ENCODE measurements at regions not wholly inside any gene's neighbourhood (a gene's known extent, or its start where the extent isn't known, plus 50 kb on each side); places are given as distances from the start of the nearest gene placed in this dataset.

DNA sequence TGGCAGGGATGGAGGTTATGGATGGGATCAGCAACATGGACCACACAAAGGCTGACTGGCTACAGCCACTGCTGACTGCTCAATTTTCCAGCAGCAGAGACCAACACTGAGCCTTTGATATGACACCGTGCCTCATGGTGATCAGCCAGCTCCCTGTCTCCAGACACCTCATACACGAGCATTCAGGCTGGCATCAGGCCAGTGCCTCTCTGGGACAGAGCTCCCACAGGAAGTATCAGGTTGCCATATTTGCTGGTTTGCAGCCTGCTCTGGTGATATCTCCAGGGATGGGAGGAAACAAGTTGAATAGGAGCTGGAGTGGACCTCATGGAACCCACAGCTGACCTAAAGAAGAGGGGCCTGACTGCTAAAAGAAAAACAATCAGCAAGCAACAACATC, 471.2 kb upstream of the ATXN7L3B start:
- no peaks in the 10 kb centered on the region for H3K27me3 Mint-ChIP-seq (ENCODE audit: insufficient read depth, unreplicated experiment)
- intact Hi-C loops (cut with micrococcal nuclease) = no loop called here
- H3K9me3 Mint-ChIP-seq (ENCODE audit: unreplicated experiment) = peaks cover 18% of the 10 kb centered on the region
- H3K4me3 Mint-ChIP-seq (ENCODE audit: unreplicated experiment) = no peak overlapping the region
- ChIA-PET POLR2A (no interaction called here), CTCF (interaction anchor here (0.7 kb wide), 1 partner anchor 976 kb away, joined by 3 read pairs; no protein-coding TSS in a partner anchor)
- no TSS peak for BruUV-seq (replicated peaks)
- H3K4me1 Mint-ChIP-seq (ENCODE audit: insufficient read depth, unreplicated experiment) = no peaks in the 10 kb centered on the region
- no peak for DNase-seq (ENCODE audit: unreplicated experiment)
- TF ChIP-seq, protein P1, sequence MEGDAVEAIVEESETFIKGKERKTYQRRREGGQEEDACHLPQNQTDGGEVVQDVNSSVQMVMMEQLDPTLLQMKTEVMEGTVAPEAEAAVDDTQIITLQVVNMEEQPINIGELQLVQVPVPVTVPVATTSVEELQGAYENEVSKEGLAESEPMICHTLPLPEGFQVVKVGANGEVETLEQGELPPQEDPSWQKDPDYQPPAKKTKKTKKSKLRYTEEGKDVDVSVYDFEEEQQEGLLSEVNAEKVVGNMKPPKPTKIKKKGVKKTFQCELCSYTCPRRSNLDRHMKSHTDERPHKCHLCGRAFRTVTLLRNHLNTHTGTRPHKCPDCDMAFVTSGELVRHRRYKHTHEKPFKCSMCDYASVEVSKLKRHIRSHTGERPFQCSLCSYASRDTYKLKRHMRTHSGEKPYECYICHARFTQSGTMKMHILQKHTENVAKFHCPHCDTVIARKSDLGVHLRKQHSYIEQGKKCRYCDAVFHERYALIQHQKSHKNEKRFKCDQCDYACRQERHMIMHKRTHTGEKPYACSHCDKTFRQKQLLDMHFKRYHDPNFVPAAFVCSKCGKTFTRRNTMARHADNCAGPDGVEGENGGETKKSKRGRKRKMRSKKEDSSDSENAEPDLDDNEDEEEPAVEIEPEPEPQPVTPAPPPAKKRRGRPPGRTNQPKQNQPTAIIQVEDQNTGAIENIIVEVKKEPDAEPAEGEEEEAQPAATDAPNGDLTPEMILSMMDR (IDR thresholded peaks at IDR 0.05; ENCODE audit: unreplicated experiment) = no peak
- H3K36me3 Mint-ChIP-seq (ENCODE audit: insufficient read depth, unreplicated experiment) = no peaks in the 10 kb centered on the region
- no peak overlapping the region for H3K27ac Mint-ChIP-seq (ENCODE audit: low read depth, unreplicated experiment)

DNA sequence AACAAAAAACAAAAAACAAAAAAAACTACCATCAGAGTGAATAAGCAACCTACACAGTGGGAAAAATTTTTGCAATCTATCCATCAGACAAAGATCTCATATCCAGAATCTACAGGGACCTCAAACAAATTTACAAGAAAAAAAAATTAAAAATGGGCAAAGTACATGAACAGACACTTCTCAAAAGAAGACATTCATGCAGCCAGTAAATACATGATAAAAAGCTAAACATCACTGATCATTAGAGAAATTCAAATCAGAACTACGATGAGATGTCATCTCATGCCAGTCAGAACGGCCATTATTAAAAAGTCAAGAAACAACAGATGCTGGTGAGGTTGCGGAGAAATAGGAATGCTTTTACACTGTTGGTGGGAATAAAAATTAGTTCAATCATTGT, 466.5 kb upstream of the ATXN7L3B start:
- Mint-ChIP-seq H3K27ac (ENCODE audit: low read depth, unreplicated experiment) (no peak overlapping the region), H3K9me3 (ENCODE audit: unreplicated experiment) (peaks cover 18% of the 10 kb centered on the region), H3K27me3 (ENCODE audit: insufficient read depth, unreplicated experiment) (no peaks in the 10 kb centered on the region), H3K4me1 (ENCODE audit: insufficient read depth, unreplicated experiment) (no peaks in the 10 kb centered on the region), H3K36me3 (ENCODE audit: insufficient read depth, unreplicated experiment) (no peaks in the 10 kb centered on the region), H3K4me3 (ENCODE audit: unreplicated experiment) (no peak overlapping the region)
- DNase-seq (ENCODE audit: unreplicated experiment) = no peak
- TF ChIP-seq, protein P1 (IDR thresholded peaks at IDR 0.05; ENCODE audit: unreplicated experiment) = no peak
- CTCF ChIA-PET = no interaction called here
- POLR2A ChIA-PET = interaction anchor here (0.6 kb wide), 1 partner anchor 273 kb away, joined by 3 read pairs; no protein-coding TSS in a partner anchor
- intact Hi-C loops (cut with micrococcal nuclease) = no loop called here
- BruUV-seq (replicated peaks) = no TSS peak

GRCh38 chr12:74076918-74077317, 460.7 kb upstream of the ATXN7L3B start:
- DNase-seq (ENCODE audit: unreplicated experiment) = no peak
- ChIA-PET POLR2A (no interaction called here), CTCF (interaction anchor here (0.7 kb wide), 2 partner anchors 9 to 1256 kb away, joined by 3 read pairs; no protein-coding TSS in a partner anchor)
- Mint-ChIP-seq H3K27me3 (ENCODE audit: insufficient read depth, unreplicated experiment) (no peaks in the 10 kb centered on the region), H3K4me1 (ENCODE audit: insufficient read depth, unreplicated experiment) (no peaks in the 10 kb centered on the region), H3K9me3 (ENCODE audit: unreplicated experiment) (no peaks in the 10 kb centered on the region), H3K36me3 (ENCODE audit: insufficient read depth, unreplicated experiment) (no peaks in the 10 kb centered on the region), H3K27ac (ENCODE audit: low read depth, unreplicated experiment) (no peak overlapping the region), H3K4me3 (ENCODE audit: unreplicated experiment) (no peak overlapping the region)
- TF ChIP-seq, protein P1 (IDR thresholded peaks at IDR 0.05; ENCODE audit: unreplicated experiment) = no peak
- no TSS peak for BruUV-seq (replicated peaks)
- intact Hi-C loops (cut with micrococcal nuclease) = no loop called here

GRCh38 chr12:74105434-74105833, 432.2 kb upstream of the ATXN7L3B start:
- no peak overlapping the region for H3K4me3 Mint-ChIP-seq (ENCODE audit: unreplicated experiment)
- CTCF ChIA-PET = interaction anchor here (0.7 kb wide), 1 partner anchor 1833 kb away, joined by 3 read pairs; the partner anchor contains the start of gene TRHDE
- TF ChIP-seq, protein P1 (IDR thresholded peaks at IDR 0.05; ENCODE audit: unreplicated experiment) = no peak
- peaks cover 6% of the 10 kb centered on the region for H3K4me1 Mint-ChIP-seq (ENCODE audit: insufficient read depth, unreplicated experiment)
- no peaks in the 10 kb centered on the region for H3K9me3 Mint-ChIP-seq (ENCODE audit: unreplicated experiment)
- DNase-seq (ENCODE audit: unreplicated experiment) = peak; percentile 35
- no peaks in the 10 kb centered on the region for H3K36me3 Mint-ChIP-seq (ENCODE audit: insufficient read depth, unreplicated experiment)
- BruUV-seq (replicated peaks) = no TSS peak
- H3K27ac Mint-ChIP-seq (ENCODE audit: low read depth, unreplicated experiment) = no peak overlapping the region
- intact Hi-C loops (cut with micrococcal nuclease) = no loop called here
- POLR2A ChIA-PET = interaction anchor here (1.2 kb wide), 1 partner anchor 20 kb away, joined by 3 read pairs; no protein-coding TSS in a partner anchor
- no peaks in the 10 kb centered on the region for H3K27me3 Mint-ChIP-seq (ENCODE audit: insufficient read depth, unreplicated experiment)
